Ascending aorta (tissue), 2 donors: ENCODE measurements at regions not wholly inside any gene's neighbourhood (a gene's known extent, or its start where the extent isn't known, plus 50 kb on each side); places are given as distances from the start of the nearest gene placed in this dataset.

Experiments
- DNase-seq, 2 donors: peaks; one replicate each; pipeline ENCODE4 v3.0.0-alpha.2; 2019; ENCODE audit warnings: low spot score in 2 of 2
- H3K27ac ChIP-seq, 2 donors: fragments of 200-600 bp; sonication (generic); one replicate each; pipeline ENCODE4 v1.5.1; 2016 to 2017; ENCODE audit warnings: mild to moderate bottlenecking in 1 of 2
- H3K27me3 ChIP-seq: fragments of 200-600 bp; sonication (generic); one replicate; pipeline ENCODE4 v1.5.1; 2017
- H3K36me3 ChIP-seq, 2 donors: fragments of 200-600 bp; sonication (generic); one replicate each; pipeline ENCODE4 v1.5.1; 2016
- H3K4me1 ChIP-seq, 2 donors: fragments of 200-600 bp; sonication (generic); one replicate each; pipeline ENCODE4 v1.5.1; 2016 to 2017; ENCODE audit warnings: mild to moderate bottlenecking in 1 of 2
- H3K4me3 ChIP-seq, 2 donors: fragments of 200-600 bp; sonication (generic); one replicate each; pipeline ENCODE4 v1.5.1; 2016 to 2017; ENCODE audit warnings: mild to moderate bottlenecking in 1 of 2
- H3K9me3 ChIP-seq, 2 donors: fragments of 200-600 bp; sonication (generic); one replicate each; pipeline ENCODE4 v1.5.1; 2016
- CTCF ChIP-seq, 3 experiments: fragments of 200-600 bp in 2 of 3; fragments of 450-650 bp in 1 of 3; sonication (generic) in 2 of 3; IDR thresholded peaks; one replicate each; pipeline ENCODE4 v1.5.1; 2016 to 2019; ENCODE audit warnings: antibody characterized with exemption in 3 of 3, mild to moderate bottlenecking in 1 of 3, moderate library complexity in 1 of 3
- intact Hi-C: fragments of 100-400 bp; cut with DNase I; formaldehyde crosslinking; loops from one replicate; pipeline ENCODE4 v1.15.1; 2023

DNA sequence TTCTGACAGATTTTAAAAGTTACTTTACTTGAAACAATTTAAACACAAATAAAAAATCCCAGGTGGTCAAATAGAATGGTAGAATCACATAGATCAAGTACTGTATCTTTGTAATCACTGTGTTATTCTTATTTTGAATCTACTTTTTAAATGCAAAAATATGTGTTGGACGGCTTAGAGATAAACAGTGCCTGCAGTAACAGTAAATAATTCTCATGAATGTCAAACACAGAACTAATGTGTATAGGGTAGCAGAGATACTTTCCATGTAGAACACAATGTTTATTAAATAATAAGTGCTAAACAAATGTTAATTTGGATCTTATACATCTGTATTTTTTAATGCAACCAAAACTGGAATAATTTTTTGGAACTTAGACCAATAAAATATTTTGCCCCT is 1199.4 kb downstream of the SORCS1 start:
- no peaks in the 10 kb centered on the region for H3K9me3 ChIP-seq
- no peak for DNase-seq
- no peak overlapping the region for H3K4me3 ChIP-seq
- intact Hi-C loops, result no loop called here
- H3K27ac ChIP-seq, result no peak overlapping the region
- H3K27me3 ChIP-seq, result no peaks in the 10 kb centered on the region
- no peaks in the 10 kb centered on the region for H3K4me1 ChIP-seq
- H3K36me3 ChIP-seq, result no peaks in the 10 kb centered on the region
- no peak for TF ChIP-seq CTCF (IDR thresholded peaks at IDR 0.05)

GRCh38 chr10:105964009-105964408 is 1200.5 kb downstream of the SORCS1 start:
- no peak overlapping the region for H3K4me3 ChIP-seq
- H3K4me1 ChIP-seq, result no peaks in the 10 kb centered on the region
- H3K27ac ChIP-seq, result no peak overlapping the region
- no peaks in the 10 kb centered on the region for H3K9me3 ChIP-seq
- H3K27me3 ChIP-seq, result no peaks in the 10 kb centered on the region
- intact Hi-C loops, result no loop called here
- no peaks in the 10 kb centered on the region for H3K36me3 ChIP-seq
- DNase-seq, result no peak
- TF ChIP-seq CTCF (IDR thresholded peaks at IDR 0.05), result no peak

DNA sequence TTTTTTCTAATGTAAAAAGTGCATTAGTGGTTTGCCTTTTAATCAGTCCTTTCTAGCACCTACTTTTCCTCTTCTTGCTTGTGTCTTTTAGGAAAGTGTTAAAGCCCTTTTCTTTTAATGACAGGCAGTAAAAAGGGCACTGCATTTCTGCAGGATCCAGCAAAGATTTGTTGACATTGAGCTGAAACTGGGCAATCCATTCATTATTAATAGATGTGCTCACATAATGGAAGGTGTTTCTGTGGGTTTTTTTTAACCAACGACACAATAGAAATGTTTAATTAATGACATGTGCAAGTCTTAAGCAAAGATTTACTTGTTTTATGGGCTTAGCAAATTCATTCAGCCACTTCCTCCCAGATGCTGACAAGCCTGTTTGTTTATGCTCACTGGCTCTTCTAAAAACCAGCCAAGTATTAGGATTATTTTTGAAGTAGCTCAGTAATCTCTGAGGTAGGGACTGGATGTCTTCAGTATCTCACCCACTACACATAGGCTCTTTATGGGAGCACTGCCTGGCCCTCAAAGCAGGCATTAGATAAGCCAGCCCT is 1201.1 kb downstream of the SORCS1 start:
- intact Hi-C loops, result no loop called here
- Histone ChIP-seq H3K36me3 (no peaks in the 10 kb centered on the region), H3K4me3 (no peak overlapping the region), H3K27ac (no peak overlapping the region), H3K9me3 (no peaks in the 10 kb centered on the region), H3K27me3 (no peaks in the 10 kb centered on the region), H3K4me1 (no peaks in the 10 kb centered on the region)
- no peak for DNase-seq
- no peak for TF ChIP-seq CTCF (IDR thresholded peaks at IDR 0.05)

GRCh38 chr10:105956550-105956949 is 1208.0 kb downstream of the SORCS1 start:
- TF ChIP-seq CTCF (IDR thresholded peaks at IDR 0.05), result no peak
- H3K27ac ChIP-seq, result no peak overlapping the region
- no peaks in the 10 kb centered on the region for H3K36me3 ChIP-seq
- DNase-seq, result no peak
- H3K4me3 ChIP-seq, result no peak overlapping the region
- H3K4me1 ChIP-seq, result no peaks in the 10 kb centered on the region
- H3K27me3 ChIP-seq, result no peaks in the 10 kb centered on the region
- no peaks in the 10 kb centered on the region for H3K9me3 ChIP-seq
- intact Hi-C loops, result no loop called here

GRCh38 chr10:105953861-105954260 is 1210.6 kb downstream of the SORCS1 start:
- Histone ChIP-seq H3K27me3 (no peaks in the 10 kb centered on the region), H3K4me3 (no peak overlapping the region), H3K27ac (no peak overlapping the region), H3K36me3 (no peaks in the 10 kb centered on the region), H3K4me1 (no peaks in the 10 kb centered on the region), H3K9me3 (no peaks in the 10 kb centered on the region)
- TF ChIP-seq CTCF (IDR thresholded peaks at IDR 0.05), result no peak
- DNase-seq, result no peak
- intact Hi-C loops, result no loop called here

DNA sequence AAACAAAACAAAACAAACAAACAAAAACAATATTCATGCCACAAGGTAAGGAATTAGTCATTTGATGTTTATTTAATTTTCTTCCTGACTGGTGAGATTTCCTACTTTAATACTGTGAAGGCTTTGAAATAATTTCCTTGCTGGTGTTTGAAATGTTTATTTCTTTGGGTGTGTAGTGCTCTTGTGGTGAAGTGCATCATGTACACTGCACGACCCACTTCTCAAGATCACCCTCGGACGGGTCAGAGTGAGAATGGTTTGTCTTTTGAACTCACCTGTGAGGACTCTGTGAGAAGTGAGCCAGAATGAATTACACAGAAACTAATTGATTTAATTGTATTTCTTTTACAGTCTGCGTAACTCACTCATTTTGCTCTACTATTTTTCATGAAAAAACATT is 1211.5 kb downstream of the SORCS1 start:
- intact Hi-C loops, result no loop called here
- Histone ChIP-seq H3K9me3 (no peaks in the 10 kb centered on the region), H3K27me3 (no peaks in the 10 kb centered on the region), H3K27ac (no peak overlapping the region), H3K4me3 (no peak overlapping the region), H3K4me1 (no peaks in the 10 kb centered on the region), H3K36me3 (no peaks in the 10 kb centered on the region)
- TF ChIP-seq CTCF (IDR thresholded peaks at IDR 0.05), result no peak
- no peak for DNase-seq
